ENCODE measurements at regions not wholly inside any gene's neighbourhood (a gene's known extent, or its start where the extent isn't known, plus 50 kb on each side); places are given as distances from the start of the nearest gene placed in this dataset.
A peak's percentile ranks its signal among the peaks of the same experiment; 100 is the strongest.
"Not testable (repeated sequence)": the region's sequence is repeated elsewhere in the genome, so short reads cannot be mapped to it uniquely, and the experiment has no call there.

DNA sequence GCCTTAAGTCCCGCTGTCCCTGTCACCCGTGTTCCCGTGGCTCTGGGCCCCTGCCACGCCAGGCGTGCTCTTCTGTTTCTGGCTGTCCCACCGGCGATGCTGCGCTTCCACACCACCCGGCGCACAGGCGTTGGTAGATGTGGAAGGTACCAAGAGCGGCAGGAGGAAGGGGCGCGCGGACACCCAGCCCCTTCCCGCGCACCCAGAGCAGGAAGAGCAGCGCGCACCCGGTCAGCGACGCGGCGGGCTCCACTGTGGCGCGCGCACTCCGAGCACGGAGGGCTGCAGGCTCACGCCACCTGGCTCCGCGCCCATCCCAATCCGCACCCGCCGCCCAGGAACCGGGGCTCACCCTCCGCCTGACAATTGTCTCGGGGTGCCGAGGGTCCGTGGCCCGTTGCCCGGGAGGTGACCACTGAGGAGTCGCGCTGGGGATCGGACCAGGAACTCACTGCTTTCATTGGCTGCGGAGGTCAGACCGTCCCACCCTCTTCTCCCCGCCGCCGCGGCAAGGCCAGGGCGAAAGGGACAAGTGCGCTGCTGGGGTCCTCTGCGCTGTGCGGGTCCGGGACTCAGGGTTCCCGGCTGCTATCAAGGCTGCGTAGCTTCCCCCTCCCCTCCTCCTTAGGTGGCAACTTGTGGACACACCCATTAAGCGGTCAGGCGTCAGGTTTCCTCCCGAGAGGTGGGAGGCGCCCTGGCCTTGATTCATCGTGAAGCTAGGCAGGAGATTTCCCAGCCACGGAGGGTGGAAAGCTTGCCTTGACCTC lies 121.6 kb upstream of the ZNF92 start:
- peak; percentile 88 for DNase-seq (ENCODE audit: low spot score)

DNA sequence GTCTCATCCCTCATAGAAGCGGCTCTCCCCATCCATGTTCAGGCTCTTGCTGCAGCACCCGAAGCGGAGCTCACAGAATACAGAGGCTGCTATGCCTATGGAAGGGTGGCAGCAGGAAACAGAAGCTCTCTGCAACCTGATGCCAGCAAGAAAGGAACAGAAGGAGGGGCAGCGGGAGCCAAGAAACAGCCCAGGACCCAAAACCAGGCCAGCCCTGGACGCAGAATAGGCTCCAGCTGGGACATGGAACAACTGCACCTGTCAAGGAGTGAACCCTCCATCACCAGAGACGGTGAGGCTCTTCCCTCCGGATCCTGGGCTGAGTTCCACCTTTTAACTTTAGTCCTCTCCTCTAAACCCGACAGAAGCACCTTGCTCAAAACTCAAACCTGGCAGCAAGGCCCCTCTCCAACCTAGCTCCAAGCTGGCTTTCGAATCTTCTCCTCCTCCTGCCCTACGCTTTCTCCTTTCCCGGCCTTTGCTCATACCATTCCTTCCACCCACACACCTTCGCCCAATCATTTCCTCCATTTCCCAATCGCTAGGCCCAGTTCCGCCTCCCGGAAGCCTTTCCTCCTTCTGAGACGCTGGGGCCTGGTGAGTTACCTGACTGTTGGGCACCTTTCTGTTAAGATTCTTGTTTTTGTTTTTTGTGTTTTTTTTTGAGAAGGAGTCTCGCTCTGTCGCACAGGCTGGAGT lies 122.8 kb upstream of the ZNF92 start:
- no peak for DNase-seq (ENCODE audit: low spot score)

DNA sequence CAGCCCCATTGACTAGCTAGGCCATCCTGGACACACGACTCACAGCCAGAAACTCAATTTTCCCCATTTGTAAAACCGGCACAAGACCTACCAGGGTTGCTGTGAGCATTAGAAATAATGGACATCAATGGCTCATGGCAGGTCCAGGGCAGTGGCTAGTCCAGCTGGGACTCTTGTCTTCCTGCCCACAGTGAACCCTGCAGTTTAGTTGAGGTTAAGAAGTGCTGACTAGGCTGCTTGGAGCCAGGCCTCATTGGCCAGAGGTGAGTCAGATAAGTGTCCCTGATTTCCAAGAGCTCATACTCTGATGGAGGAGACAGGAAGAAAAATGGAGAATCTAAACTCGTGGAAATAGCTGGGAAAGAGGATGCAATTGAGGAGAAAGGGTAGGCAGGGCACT lies 123.4 kb upstream of the ZNF92 start:
- no peak for DNase-seq (ENCODE audit: low spot score)

DNA sequence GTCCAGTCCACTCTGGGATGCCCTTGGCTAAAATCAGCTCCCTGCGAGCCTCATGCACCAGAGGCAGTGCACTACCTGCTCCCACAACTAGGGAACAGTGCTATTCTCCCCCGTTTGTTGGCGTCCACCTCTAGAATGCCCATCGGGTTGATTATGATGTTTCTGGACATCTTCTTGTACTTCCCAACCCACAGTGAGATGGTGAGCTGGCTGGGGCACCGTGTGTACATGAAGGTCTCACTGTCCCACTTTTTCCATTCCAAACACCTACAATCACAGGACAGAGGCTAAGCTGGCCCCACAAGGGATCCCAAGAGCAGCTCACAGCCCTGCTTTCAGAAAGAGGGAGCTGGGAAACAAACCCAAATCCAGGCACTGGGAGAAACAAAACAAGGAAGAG lies 126.2 kb upstream of the ZNF92 start:
- DNase-seq (ENCODE audit: low spot score), result no peak

DNA sequence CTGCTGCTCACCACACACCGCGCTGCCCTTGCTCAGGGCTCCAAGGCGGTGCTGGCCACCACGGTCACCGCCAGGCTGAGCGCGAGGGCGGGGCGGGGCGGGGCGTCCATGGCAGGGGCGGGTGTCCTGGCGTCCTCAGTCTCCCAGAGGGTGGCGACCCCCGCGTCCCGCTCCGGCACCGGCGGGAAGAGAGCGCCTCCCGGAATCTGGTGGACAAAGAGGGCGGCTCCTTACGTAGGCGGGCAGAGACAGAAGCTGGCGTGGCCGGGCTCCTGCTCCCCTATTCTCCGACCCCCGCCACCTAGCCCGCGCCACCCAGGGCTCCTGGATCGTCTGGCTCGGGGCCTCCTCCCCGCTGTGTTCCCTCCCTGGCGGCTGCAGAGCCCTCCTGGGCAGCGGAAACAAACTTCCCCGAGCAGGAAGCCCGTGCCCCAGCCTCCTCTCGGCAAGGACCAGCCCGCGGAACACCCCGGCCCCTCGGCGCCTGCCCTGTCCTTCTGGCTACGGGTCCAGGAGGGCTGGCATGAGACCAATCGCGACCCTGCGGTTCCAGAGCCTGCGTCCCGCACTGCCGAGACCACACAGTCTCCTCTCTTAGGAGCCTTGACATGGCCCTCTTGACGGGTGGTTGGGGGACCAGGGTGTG lies 133.8 kb upstream of the ZNF92 start:
- peak; percentile 41 for DNase-seq (ENCODE audit: low spot score)

DNA sequence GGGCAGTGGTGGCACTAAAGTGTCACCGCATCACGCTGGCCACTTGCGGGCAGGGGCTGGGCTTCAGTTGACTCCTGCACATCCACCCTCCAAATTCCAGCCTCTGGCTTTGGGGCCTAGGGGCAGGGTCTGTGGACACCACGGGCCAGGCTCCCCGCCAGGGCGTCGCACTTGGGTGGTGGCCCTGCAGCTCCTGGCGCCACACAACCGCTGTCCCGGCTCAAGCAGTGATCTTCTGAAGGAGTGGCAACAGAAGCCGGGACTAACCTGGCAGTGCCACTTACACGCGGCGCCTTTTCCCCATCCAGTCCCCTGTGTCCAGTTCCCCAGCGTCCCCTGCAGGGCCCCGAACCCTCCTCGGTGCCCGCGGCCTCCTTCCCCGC lies 134.3 kb upstream of the ZNF92 start:
- no peak for DNase-seq (ENCODE audit: low spot score)

DNA sequence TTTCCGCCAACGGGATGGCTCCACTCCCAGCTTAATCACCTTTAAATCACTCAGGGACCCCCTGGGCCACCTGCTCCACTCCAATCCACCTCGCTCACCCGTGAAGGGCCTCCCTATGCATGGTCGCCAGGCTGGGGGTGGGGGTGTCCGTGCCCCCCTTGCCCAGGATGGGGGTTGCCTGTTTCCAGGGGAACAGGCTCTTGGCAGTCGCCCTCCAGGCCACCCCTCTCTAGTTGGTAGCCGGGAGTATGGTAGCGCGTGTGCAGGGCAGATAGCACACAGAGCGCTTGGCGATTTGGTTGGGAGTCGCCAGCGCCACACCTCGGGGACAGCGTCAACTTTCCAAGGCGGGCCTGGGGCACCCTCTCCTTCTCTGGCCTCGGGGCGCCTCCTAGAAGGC lies 134.9 kb upstream of the ZNF92 start:
- DNase-seq (ENCODE audit: low spot score), result no peak

DNA sequence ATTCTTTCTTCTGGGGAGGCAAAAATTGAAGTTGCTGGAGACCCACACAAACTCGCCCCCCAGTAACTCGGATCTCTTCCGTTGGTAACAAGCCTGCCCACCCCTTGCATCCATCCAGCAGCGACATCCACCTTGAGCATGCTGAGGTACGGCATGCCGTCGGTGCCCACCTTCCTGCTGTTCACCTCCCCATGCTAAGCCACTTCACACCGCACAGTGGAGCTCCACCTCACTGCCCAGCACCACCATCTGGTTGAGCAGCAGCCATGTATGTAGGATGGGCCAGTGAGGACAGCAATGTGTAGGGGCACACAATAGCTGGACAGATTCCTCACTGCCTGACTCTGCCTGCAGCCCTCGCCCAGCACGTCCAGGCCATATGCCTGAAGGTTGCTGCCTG lies 138.1 kb upstream of the ZNF92 start:
- DNase-seq (ENCODE audit: low spot score), result no peak

DNA sequence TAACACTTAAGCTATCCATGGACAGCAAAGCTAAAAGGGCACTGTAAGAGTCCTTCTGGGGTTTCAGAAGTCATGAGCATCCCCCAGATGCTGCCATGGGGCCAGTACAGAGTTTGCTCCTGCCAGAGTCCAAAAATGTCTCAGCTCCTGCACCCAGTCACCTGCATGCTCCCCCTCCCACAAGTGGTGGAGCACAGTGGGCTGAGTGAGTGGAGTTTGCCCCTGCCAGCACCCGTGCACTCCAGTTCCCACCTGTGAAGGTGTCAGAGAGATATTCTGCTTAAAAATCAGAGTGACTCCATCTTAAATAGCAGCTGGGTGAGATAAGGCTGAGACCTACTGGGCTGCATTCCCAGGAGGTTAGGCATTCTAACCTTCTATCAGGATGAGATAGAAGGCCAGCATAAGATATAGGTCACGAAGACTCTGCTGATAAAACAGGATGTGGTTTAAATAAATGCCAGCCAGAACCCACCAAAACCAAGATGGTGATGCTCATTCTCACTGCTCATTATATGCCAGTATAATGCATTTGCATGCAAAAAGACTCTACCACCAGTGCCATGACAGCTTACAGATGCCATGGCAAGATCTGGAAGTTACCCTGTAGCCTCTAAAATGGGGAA lies 140.1 kb upstream of the ZNF92 start:
- no peak for DNase-seq (ENCODE audit: low spot score)

DNA sequence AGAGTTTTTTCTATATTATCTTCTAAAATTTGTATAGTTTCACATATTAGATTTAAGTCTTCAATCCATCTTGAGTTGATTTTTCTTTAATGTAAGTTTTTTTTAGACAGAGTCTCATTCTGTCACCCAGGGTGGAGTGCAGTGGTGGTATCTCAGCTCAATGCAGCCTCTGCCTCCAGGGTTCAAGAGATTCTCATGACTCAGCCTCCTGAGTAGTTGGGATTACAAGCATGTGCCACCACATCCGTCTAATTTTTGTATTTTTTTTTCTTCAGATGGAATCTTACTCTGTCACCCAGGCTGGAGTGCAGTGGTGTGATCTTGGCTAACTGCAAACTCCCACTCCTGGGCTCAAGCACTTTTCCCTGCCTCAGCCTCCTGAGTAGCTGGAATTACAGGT lies 143.4 kb upstream of the ZNF92 start:
- no peak for DNase-seq (ENCODE audit: low spot score)

DNA sequence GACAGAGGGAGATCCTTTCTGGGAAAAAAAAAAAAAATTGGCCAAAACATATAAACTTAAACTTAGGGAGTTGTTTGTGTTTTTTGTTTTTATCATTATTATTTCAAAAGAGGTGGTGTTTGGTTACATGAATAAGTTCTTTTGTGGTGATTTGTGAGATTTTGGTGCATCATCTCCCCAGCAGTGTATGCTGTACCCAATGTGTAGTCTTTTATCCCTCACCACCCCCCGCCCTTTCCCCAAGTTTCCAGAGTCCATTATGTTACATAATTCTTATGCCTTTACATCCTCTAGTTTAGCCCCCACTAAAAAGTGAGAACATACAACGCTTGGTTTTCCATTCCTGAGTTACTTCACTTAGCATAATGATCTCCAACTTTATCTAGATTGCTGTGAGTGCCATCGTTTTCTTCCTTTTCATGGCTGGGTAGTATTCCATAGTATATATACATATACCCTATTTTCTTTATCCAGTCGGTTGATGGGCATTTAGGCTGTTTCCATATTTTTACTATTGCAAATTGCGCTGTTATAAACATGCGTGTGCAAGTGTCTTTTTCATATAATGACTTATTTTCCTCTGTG lies 148.1 kb upstream of the ZNF92 start:
- DNase-seq (ENCODE audit: low spot score), result no peak

DNA sequence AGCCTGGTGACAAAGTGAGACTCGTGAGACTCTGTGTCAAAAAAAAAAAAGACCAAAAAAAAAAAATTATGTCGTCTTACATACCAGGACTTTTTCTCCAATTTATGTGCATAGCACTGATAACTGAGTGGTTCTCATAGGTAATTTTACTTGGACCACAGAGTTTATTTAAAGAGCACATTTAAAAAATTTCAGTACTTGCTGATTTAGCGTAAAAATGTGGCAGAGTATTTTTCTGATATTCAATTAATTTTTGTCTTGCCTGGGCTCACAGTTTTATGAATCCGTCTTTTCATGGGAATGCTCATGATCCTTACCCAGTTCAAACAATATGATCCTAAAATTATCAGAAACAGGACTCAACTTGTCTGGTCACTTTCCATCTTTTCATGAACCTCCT lies 151.0 kb upstream of the ZNF92 start:
- no peak for DNase-seq (ENCODE audit: low spot score)

DNA sequence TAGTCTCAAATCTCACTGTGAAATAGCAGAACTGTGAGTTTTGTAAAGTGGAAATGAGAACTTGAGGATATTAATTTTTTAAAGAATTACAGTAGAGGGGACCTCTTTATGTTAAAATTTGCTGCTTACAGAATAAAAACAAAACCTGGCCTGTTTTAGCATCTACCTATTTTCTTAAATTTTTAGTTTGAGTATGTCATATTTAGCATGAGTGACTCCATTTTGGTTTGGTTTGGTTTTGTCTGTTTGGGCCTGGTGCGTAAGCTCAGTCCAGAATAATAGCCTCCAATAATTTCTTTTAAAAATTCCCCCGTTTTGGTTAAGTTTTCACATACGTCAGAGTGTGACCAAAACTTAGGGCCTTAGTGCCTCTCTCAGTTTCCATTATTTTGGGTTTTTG lies 152.0 kb upstream of the ZNF92 start:
- DNase-seq (ENCODE audit: low spot score), result no peak

DNA sequence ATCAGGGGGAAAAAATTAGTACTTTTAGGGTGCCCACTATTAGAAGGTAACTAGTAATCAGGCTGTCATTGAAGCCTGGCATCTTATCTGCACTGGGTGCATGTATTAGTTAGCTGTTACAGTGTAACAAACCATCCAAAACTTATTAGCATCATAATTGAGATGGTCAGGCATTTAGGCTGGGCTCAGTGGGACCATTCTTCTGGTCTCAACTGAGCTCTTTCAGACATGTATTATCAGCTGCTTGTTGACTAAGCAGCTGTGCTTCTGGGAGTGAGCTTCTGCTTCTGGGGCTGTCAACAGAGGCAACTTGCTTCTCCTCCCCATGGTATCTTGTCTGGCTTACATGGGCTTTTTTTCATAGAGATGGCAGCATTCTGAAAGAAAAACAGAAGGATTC lies 154.0 kb upstream of the ZNF92 start:
- DNase-seq (ENCODE audit: low spot score), result no peak

DNA sequence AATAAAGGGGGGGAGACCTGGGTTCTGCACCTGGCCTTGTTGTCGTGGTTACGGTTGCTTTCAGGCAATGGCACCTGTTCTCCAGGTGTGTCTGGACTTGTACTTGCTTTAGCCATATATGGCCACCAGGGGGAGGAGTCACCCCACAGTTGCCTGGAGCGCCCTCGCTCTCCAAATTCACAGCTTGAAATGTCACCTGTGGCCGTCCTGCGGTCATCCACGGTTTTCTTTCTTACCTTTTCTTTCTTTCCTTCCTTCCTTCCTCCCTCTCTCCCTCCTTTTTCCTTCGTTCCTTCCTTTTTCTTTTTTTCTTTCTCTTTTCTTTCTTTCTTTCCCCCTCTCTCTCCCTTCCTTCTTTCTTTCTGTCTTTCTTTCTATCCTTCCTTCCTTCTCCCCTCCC lies 157.2 kb upstream of the ZNF92 start:
- DNase-seq (ENCODE audit: low spot score), result peak; percentile 55

DNA sequence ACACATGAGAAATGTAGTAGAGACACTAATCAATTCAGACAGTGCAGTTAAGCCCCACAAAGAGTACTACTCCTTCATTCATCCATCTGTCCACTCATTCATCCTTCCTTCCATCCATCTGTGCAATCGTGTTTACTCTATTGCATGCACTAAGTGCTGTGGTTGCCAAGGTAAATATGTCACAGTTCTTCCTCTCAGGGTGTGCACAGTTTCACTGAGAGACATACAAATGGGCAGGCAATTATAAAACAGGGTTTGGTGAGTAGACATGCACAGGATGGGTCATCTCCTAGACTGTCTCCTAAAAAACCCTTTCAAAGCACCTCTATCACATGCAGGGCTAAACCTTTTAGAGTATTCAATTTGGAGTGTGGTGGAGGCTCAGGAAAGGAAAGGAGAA lies 160.4 kb upstream of the ZNF92 start:
- DNase-seq (ENCODE audit: low spot score), result not testable (repeated sequence)

DNA sequence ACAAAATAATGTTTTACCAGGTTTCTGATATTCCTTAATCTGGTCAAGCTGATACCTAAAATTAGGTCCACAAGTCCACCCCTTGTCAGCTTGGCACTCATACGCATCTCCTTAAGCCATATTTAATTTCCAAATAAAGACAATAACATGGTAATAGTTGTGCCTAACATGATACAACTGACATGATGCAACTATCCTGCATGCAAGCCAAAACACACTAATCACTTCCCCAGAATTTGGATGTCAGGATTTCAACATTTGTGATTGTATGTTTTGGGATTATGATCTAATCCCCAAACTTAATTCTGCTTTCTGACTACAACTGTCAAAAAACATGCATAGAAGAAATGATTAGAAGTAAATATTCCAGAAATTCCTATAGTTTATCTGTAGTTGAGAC lies 174.4 kb upstream of the ZNF92 start:
- DNase-seq (ENCODE audit: low spot score), result not testable (repeated sequence)

DNA sequence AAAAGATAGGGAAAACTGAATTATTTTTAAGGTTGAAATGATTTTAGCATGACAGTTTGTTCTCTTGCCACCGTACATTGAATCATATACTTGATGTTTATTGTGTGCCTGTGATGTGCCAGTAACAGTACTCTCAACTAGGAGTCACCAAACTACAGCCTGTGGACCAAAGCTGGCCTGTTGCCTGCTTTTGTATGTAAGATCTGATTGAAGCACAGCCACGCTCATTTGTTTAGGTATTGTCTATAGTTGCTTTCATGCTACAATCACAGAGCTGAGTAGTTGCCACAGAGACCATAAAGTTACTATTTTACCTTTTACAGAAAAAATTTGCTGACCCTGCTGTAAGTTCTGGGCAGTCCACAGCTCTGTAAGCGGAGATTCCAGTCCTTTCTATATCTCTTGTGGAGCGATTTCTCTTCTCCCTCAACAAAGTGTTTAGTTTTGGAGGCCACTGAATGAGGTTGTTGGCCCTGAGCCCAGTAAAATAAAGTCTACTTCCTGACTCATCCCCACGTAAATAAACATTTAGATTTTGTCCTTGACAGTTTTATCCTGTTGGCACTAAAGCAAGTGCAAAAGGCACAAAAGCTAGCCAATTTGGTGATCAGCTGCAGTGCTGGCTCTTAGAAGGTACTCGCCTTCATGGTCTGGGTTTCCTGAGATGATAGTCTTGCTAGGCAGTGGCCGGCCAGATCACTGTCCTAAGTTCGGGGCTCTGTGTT lies 180.2 kb upstream of the ZNF92 start:
- DNase-seq (ENCODE audit: low spot score), result not testable (repeated sequence)

DNA sequence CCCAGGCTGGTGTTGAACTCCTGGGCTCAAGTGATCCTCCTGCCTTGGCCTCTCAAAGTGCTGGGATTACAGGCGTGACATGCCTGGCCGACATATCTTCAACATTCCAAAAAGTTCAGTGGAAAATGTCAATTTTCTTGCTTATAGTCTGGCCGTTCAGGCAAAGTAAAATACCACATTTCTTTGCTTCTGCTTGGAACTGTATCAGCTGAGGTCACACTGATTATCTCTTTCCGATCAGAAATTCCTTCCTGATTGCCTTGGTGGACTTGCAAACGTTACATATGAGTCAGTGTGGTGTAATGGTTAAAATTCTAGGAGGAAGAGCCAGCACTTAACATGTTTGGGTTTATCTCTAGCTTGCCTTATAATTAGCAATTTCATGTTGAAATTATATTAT lies 170.6 kb upstream of the ERV3-1 start:
- DNase-seq (ENCODE audit: low spot score), result not testable (repeated sequence)

DNA sequence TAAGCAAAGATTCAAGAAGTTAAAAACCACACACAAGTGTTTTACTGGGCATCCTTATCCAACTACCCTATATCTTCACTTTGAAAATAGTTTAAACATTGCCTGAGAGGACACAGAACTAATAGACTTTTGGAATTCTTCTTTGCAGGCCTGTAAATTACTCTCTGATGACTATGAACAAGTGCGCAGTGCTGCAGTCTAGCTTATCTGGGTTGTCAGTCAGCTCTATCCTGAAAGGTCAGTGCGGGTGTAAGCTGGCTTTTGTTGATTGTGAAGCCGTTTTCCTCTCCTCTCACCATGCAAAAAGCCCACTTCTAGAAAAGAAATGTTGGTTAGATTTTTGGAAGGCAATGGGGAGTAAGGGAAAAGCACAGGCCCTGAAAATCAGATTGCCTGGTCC lies 143.6 kb upstream of the ERV3-1 start:
- DNase-seq (ENCODE audit: low spot score), result not testable (repeated sequence)

DNA sequence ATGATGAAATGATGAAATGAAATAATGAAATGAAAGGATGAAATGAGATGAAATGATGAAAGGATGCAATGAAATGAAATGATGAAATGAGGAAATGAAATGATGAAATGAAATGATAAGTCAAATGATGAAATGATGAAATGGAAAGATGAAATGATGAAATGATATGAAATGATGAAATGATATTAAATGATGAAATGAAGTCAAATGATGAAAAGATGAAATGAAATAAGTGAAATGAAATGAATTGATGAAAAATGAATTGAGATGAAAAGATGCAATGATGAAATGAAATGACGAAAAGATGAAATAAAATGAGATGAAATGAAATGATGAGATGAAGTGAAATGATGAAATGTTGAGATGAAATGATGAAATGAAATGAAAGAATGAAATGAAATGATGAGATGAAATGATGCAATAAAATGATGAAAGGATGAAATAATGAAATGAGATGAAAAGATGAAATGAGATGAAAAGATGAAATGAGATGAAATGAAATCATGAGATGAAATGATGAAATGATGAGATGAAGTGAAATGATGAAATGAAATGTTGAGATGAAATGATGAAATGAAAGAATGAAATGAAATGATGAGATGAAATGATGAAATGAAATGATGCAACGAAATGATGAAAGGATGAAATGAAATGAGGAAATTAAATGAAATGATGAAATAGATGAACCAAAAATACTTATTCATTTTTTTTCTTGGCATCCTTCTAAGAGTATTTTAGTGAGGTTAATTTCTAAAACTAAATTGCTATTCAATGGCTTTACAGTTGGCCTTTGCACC lies 139.8 kb upstream of the ERV3-1 start:
- DNase-seq (ENCODE audit: low spot score), result not testable (repeated sequence)
